GM12892 (cell line): ENCODE measurements at regions not wholly inside any gene's neighbourhood (a gene's known extent, or its start where the extent isn't known, plus 50 kb on each side); places are given as distances from the start of the nearest gene placed in this dataset.

Experiments
- POLR2A ChIP-seq: IDR thresholded peaks from 2 replicates; pipeline ENCODE4 v1.6.1; 2011; ENCODE audit warnings: low read depth, low read length, control low read depth
- POLR2AphosphoS5 ChIP-seq: IDR thresholded peaks from 2 replicates; pipeline ENCODE4 v1.6.1; 2011; ENCODE audit warnings: low read depth, low read length, control low read depth
- TAF1 ChIP-seq: IDR thresholded peaks from 2 replicates; pipeline ENCODE4 v1.6.1; 2011; ENCODE audit warnings: low read depth, mild to moderate bottlenecking, control low read depth, low read length, borderline replicate concordance

DNA sequence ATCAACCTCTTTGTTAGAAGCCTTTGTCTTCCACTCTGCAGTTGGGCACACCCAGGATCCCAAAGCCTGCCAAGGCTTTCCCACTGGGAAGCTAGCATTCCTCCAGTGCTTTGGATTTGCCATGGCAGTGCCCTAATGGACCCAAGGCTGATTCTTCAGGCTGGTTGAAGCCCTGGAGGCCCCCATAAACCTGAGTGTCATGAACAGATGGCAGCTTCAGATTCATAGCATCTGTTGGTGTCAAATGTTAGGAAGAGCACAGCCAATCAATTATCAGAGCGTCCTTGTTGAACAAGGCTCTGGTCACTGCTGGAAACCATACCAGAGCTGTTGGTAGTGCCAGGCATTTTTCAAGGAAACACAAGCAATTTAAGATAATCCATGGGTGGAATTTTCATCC lies 241.1 kb upstream of the KLF4 start:
- TF ChIP-seq POLR2A (no peak), TAF1 (no peak), POLR2AphosphoS5 (no peak)
